HepG2 (cell line): ENCODE measurements at regions not wholly inside any gene's neighbourhood (a gene's known extent, or its start where the extent isn't known, plus 50 kb on each side); places are given as distances from the start of the nearest gene placed in this dataset.

ENCODE experiments used
- ATAC-seq: fragments of 200-7000 bp; cut with Tn5 transposase; 3 replicates; pipeline ENCODE4 v1.9.1; 2020; ENCODE audit warnings: mild to moderate bottlenecking, moderate library complexity
- BruUV-seq: library from RNA; stranded (reverse); fragments of 400-500 nt; replicated peaks from 2 replicates; lab custom pipeline; 2021; lab: Mats Ljungman, UMichigan
- CTCF ChIA-PET: fragments of 300-600 bp; formaldehyde crosslinking; extraction: SDS; loops from one replicate; lab custom pipeline; 2021; ENCODE audit warnings: low total read pairs, inconsistent platforms, low intra/inter-chr PET ratio; lab: Yijun Ruan, JAX
- POLR2A ChIA-PET: fragments of 350-600 bp; sonication (Branson Sonifier 250); formaldehyde crosslinking; loops from one replicate; lab custom pipeline; 2020; ENCODE audit warnings: antibody characterized with exemption, inconsistent platforms; lab: Yijun Ruan, JAX
- DNase-seq: peaks from one replicate; pipeline ENCODE4 v3.0.0-alpha.2; 2015; ENCODE audit warnings: low spot score
- FAIRE-seq: peaks from 3 replicates; lab custom pipeline; 2011; peaks lifted over from hg19 to GRCh38; lab: Jason Lieb, UNC
- H2AFZ ChIP-seq: one replicate; pipeline ENCODE4 v1.6.1; 2011; ENCODE audit warnings: low read length, inconsistent platforms
- H3K27ac ChIP-seq: fragments of 300-600 bp; 3 replicates; pipeline ENCODE4 v1.8.0; 2011; ENCODE audit warnings: mixed run types, mild to moderate bottlenecking, mixed read lengths, low read length, inconsistent platforms; ENCODE audit not compliant: insufficient read depth; ENCODE audit errors: extremely low read length
- H3K27me3 ChIP-seq, 2 experiments: fragments of 200-600 bp in 1 of 2; 2 replicates in 1 of 2; 3 replicates in 1 of 2; pipeline versions ENCODE4 v1.6.0 to v1.8.0; 2011; ENCODE audit warnings: low read length in 2 of 2, mild to moderate bottlenecking in 2 of 2, moderate library complexity in 2 of 2, inconsistent platforms in 1 of 2; ENCODE audit not compliant: insufficient read depth in 2 of 2, control insufficient read depth in 1 of 2
- H3K36me3 ChIP-seq, 2 experiments: fragments of 200-600 bp in 1 of 2; replicated peaks in 1 of 2; 2 replicates in 1 of 2; 3 replicates in 1 of 2; pipeline versions ENCODE4 v1.5.1 to v1.8.0; 2011; ENCODE audit warnings: low read length in 2 of 2, inconsistent platforms in 1 of 2; ENCODE audit not compliant: insufficient read depth in 2 of 2, control insufficient read depth in 1 of 2
- H3K4me1 ChIP-seq: 2 replicates; pipeline ENCODE4 v1.5.1; 2012; ENCODE audit warnings: low read length, inconsistent platforms; ENCODE audit not compliant: insufficient read depth
- H3K4me2 ChIP-seq: 2 replicates; pipeline ENCODE4 v1.6.0; 2011; ENCODE audit warnings: low read depth, low read length, inconsistent platforms
- H3K4me3 ChIP-seq, 3 experiments: fragments of 200-600 bp in 1 of 3; sonication (generic), shearing (Covaris generic) in 1 of 3; replicated peaks in 1 of 3; 2 replicates each; pipeline ENCODE4 v1.5.1; 2011 to 2016; ENCODE audit warnings: low read length in 3 of 3, inconsistent platforms in 2 of 3, low read depth in 2 of 3, mild to moderate bottlenecking in 2 of 3, control low read depth in 1 of 3, mixed read lengths in 1 of 3; ENCODE audit not compliant: insufficient read depth in 1 of 3
- H3K79me2 ChIP-seq: one replicate; pipeline ENCODE4 v1.6.1; 2011; ENCODE audit warnings: low read length, inconsistent platforms; ENCODE audit not compliant: insufficient read depth
- H3K9ac ChIP-seq: 2 replicates; pipeline ENCODE4 v1.6.0; 2011; ENCODE audit warnings: mild to moderate bottlenecking, low read depth, low read length, inconsistent platforms; ENCODE audit not compliant: insufficient read depth
- H3K9me3 ChIP-seq: 2 replicates; pipeline ENCODE4 v1.5.1; 2012; ENCODE audit warnings: mild to moderate bottlenecking, low read length
- H4K20me1 ChIP-seq: 2 replicates; pipeline ENCODE4 v1.6.0; 2011; ENCODE audit warnings: inconsistent platforms, mild to moderate bottlenecking, low read length, moderate library complexity; ENCODE audit not compliant: insufficient read depth
- GABPB1 ChIP-seq: IDR thresholded peaks from 2 replicates; pipeline ENCODE4 v1.6.1; 2016; ENCODE audit warnings: mild to moderate bottlenecking, missing genetic modification reagents, moderate library complexity, missing compliant biosample characterization
- NCOA2 ChIP-seq: sonication (generic); formaldehyde crosslinking; IDR thresholded peaks from 2 replicates; pipeline ENCODE4 v1.8.0; 2022; ENCODE audit warnings: inconsistent platforms
- RFXANK ChIP-seq: IDR thresholded peaks from 2 replicates; pipeline ENCODE4 v1.6.1; 2016
- RXRB ChIP-seq: IDR thresholded peaks from 2 replicates; pipeline ENCODE4 v1.6.1; 2016; ENCODE audit warnings: borderline replicate concordance, missing genetic modification reagents, missing compliant biosample characterization
- SNAPC2 ChIP-seq: sonication (generic); formaldehyde crosslinking; IDR thresholded peaks from 2 replicates; pipeline ENCODE4 v1.8.1; 2022; ENCODE audit warnings: mild to moderate bottlenecking, missing genetic modification reagents
- SP2 ChIP-seq: sonication (generic); formaldehyde crosslinking; IDR thresholded peaks from 2 replicates; pipeline ENCODE4 v1.5.1; 2020; ENCODE audit warnings: mild to moderate bottlenecking, missing genetic modification reagents
- THYN1 ChIP-seq: sonication (generic); formaldehyde crosslinking; IDR thresholded peaks from 2 replicates; pipeline ENCODE4 v1.8.1; 2023; ENCODE audit warnings: low read depth, mild to moderate bottlenecking, moderate library complexity, missing genetic modification reagents, borderline replicate concordance
- ZNF225 ChIP-seq: sonication (generic); formaldehyde crosslinking; IDR thresholded peaks from 2 replicates; pipeline ENCODE4 v1.4.0; 2020; ENCODE audit warnings: mild to moderate bottlenecking, missing genetic modification reagents
- ZNF550 ChIP-seq: sonication (generic); formaldehyde crosslinking; IDR thresholded peaks from 2 replicates; pipeline ENCODE4 v1.4.0; 2020; ENCODE audit warnings: mild to moderate bottlenecking, missing genetic modification reagents, borderline replicate concordance
- ZNF749 ChIP-seq: sonication (generic); formaldehyde crosslinking; IDR thresholded peaks from 2 replicates; pipeline ENCODE4 v1.8.0; 2022; ENCODE audit warnings: mild to moderate bottlenecking, missing genetic modification reagents, moderate library complexity, borderline replicate concordance
- ZNF841 ChIP-seq: sonication (generic); formaldehyde crosslinking; IDR thresholded peaks from 2 replicates; pipeline ENCODE4 v1.8.1; 2023; ENCODE audit warnings: missing genetic modification reagents, borderline replicate concordance
- WGBS: methylation state at CpG from one replicate; pipeline ENCODE4 v1.1.6; 2017; ENCODE audit warnings: low lambda C conversion rate; 5-methylcytosine and 5-hydroxymethylcytosine counted together
- in situ Hi-C: cut with HindIII; loops from 2 replicates; pipeline ENCODE4 v1.10.0; 2017; ENCODE audit warnings: low pct_unique_long_range_greater_than_20kb; ENCODE audit not compliant: extremely low pct_ligation_motif_present
- intact Hi-C: fragments of 100-400 bp; cut with micrococcal nuclease; formaldehyde crosslinking; loops from one replicate; pipeline ENCODE4 v1.10.0; 2022; ENCODE audit not compliant: unreplicated experiment
- TF ChIP-seq, protein P1 (sequence below): sonication (generic); formaldehyde crosslinking; IDR thresholded peaks from 2 replicates; pipeline ENCODE4 v1.8.1; 2023; ENCODE audit warnings: mild to moderate bottlenecking, missing genetic modification reagents
- TF ChIP-seq, protein P2 (sequence below): sonication (generic); formaldehyde crosslinking; IDR thresholded peaks from 2 replicates; pipeline ENCODE4 v1.9.0; 2021; ENCODE audit warnings: missing genetic modification reagents, borderline replicate concordance
- TF ChIP-seq, protein P3 (sequence below): sonication (generic); formaldehyde crosslinking; IDR thresholded peaks from 2 replicates; pipeline ENCODE4 v1.8.1; 2022; ENCODE audit warnings: mild to moderate bottlenecking, missing genetic modification reagents
- TF ChIP-seq, protein P4 (sequence below): sonication (generic); formaldehyde crosslinking; IDR thresholded peaks from 2 replicates; pipeline ENCODE4 v1.4.0; 2020; ENCODE audit warnings: missing genetic modification reagents; ENCODE audit errors: not compliant biosample characterization

DNA sequence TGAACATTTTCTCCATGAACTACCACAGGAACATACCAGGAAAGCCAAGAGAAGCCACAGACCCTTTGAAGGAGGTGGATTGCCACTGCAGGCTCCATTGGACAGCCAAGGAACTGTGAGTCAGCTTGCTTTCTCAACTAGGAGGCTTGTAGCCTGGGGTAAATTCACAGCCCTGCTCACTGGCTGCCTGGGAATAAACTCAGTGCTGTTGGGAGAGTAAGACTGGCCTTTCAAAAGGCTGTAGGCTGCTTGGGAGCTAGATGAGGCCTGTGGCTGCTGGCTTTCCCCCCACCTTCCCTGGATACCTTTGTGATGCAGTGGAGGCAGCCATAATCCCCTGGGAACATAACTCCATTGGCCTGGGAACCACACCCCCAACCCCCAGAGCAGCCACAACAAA lies 223.5 kb upstream of the RBMS3 start:
- no peak for FAIRE-seq
- Histone ChIP-seq H3K4me1 (no peaks in the 10 kb centered on the region), H3K4me2 (no peak overlapping the region), H3K9me3 (peaks cover 74% of the 10 kb centered on the region), H4K20me1 (no peaks in the 10 kb centered on the region), H3K27me3 (no peaks in the 10 kb centered on the region), H3K9ac (no peak overlapping the region), H3K79me2 (no peaks in the 10 kb centered on the region), H2AFZ (no peak overlapping the region), H3K4me3 (no peak overlapping the region), H3K27ac (no peak overlapping the region), H3K36me3 (no peaks in the 10 kb centered on the region)
- no peak for DNase-seq
- BruUV-seq, result no TSS peak
- in situ Hi-C loops, result no loop called here
- intact Hi-C loops, result no loop called here
- no peak for ATAC-seq
- ChIA-PET POLR2A (no interaction called here), CTCF (no interaction called here)
- TF ChIP-seq RXRB (no peak), ZNF550 (CRISPR knock-in tag) (no peak), THYN1 (no peak), ZNF225 (CRISPR knock-in tag) (no peak)
- TF ChIP-seq, protein P1, sequence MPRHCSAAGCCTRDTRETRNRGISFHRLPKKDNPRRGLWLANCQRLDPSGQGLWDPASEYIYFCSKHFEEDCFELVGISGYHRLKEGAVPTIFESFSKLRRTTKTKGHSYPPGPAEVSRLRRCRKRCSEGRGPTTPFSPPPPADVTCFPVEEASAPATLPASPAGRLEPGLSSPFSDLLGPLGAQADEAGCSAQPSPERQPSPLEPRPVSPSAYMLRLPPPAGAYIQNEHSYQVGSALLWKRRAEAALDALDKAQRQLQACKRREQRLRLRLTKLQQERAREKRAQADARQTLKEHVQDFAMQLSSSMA, result no peak

DNA sequence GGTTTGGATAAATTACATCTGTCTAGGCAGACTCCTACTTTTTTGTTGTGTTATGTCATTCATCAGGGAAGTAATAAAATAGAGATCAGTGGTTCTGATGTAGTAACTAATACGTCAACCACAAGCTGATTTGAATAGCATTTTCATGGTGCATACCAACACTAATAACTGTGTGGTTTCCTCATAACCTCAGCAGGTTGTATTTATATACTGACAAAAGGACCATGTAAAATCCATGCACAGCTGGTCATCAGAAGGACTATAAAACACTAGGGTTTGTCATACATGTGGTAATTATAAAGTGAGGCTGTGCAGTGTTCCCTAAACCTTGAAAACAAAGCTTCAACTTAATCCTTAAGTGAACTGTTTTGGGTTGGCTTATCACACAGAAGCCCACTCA lies 216.8 kb upstream of the RBMS3 start:
- Histone ChIP-seq H3K79me2 (no peaks in the 10 kb centered on the region), H3K4me3 (no peak overlapping the region), H3K27ac (no peak overlapping the region), H3K27me3 (no peaks in the 10 kb centered on the region), H3K4me1 (no peaks in the 10 kb centered on the region), H4K20me1 (no peaks in the 10 kb centered on the region), H3K36me3 (no peaks in the 10 kb centered on the region), H2AFZ (no peak overlapping the region), H3K9ac (no peak overlapping the region), H3K9me3 (peaks cover 80% of the 10 kb centered on the region), H3K4me2 (no peak overlapping the region)
- POLR2A ChIA-PET, result no interaction called here
- in situ Hi-C loops (no loop called here), intact Hi-C loops (no loop called here)
- 63% methylated on average over 1 of the region's 1 CpG for WGBS
- DNase-seq (no peak), ATAC-seq (no peak), FAIRE-seq (no peak)
- BruUV-seq, result no TSS peak
- CTCF ChIA-PET, result no interaction called here
- TF ChIP-seq, protein P2, sequence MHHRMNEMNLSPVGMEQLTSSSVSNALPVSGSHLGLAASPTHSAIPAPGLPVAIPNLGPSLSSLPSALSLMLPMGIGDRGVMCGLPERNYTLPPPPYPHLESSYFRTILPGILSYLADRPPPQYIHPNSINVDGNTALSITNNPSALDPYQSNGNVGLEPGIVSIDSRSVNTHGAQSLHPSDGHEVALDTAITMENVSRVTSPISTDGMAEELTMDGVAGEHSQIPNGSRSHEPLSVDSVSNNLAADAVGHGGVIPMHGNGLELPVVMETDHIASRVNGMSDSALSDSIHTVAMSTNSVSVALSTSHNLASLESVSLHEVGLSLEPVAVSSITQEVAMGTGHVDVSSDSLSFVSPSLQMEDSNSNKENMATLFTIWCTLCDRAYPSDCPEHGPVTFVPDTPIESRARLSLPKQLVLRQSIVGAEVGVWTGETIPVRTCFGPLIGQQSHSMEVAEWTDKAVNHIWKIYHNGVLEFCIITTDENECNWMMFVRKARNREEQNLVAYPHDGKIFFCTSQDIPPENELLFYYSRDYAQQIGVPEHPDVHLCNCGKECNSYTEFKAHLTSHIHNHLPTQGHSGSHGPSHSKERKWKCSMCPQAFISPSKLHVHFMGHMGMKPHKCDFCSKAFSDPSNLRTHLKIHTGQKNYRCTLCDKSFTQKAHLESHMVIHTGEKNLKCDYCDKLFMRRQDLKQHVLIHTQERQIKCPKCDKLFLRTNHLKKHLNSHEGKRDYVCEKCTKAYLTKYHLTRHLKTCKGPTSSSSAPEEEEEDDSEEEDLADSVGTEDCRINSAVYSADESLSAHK (CRISPR knock-in tag), result no peak
- TF ChIP-seq NCOA2 (CRISPR knock-in tag) (no peak), SP2 (CRISPR knock-in tag) (no peak), GABPB1 (no peak), ZNF841 (CRISPR knock-in tag) (no peak), RFXANK (CRISPR knock-in tag) (no peak), SNAPC2 (CRISPR knock-in tag) (no peak), ZNF749 (CRISPR knock-in tag) (no peak)
- TF ChIP-seq, protein P3, sequence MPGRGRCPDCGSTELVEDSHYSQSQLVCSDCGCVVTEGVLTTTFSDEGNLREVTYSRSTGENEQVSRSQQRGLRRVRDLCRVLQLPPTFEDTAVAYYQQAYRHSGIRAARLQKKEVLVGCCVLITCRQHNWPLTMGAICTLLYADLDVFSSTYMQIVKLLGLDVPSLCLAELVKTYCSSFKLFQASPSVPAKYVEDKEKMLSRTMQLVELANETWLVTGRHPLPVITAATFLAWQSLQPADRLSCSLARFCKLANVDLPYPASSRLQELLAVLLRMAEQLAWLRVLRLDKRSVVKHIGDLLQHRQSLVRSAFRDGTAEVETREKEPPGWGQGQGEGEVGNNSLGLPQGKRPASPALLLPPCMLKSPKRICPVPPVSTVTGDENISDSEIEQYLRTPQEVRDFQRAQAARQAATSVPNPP (CRISPR knock-in tag), result no peak
- TF ChIP-seq, protein P4, sequence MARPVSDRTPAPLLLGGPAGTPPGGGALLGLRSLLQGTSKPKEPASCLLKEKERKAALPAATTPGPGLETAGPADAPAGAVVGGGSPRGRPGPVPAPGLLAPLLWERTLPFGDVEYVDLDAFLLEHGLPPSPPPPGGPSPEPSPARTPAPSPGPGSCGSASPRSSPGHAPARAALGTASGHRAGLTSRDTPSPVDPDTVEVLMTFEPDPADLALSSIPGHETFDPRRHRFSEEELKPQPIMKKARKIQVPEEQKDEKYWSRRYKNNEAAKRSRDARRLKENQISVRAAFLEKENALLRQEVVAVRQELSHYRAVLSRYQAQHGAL (CRISPR knock-in tag), result no peak
